GM12874 (cell line): ENCODE measurements at regions not wholly inside any gene's neighbourhood (a gene's known extent, or its start where the extent isn't known, plus 50 kb on each side); places are given as distances from the start of the nearest gene placed in this dataset.

ENCODE experiments used
- TF ChIP-seq, protein P1 (sequence below): IDR thresholded peaks from 2 replicates; pipeline ENCODE4 v1.5.1; 2011; ENCODE audit warnings: low read depth, mild to moderate bottlenecking, control low read depth, low read length, moderate library complexity; ENCODE audit not compliant: insufficient read depth

DNA sequence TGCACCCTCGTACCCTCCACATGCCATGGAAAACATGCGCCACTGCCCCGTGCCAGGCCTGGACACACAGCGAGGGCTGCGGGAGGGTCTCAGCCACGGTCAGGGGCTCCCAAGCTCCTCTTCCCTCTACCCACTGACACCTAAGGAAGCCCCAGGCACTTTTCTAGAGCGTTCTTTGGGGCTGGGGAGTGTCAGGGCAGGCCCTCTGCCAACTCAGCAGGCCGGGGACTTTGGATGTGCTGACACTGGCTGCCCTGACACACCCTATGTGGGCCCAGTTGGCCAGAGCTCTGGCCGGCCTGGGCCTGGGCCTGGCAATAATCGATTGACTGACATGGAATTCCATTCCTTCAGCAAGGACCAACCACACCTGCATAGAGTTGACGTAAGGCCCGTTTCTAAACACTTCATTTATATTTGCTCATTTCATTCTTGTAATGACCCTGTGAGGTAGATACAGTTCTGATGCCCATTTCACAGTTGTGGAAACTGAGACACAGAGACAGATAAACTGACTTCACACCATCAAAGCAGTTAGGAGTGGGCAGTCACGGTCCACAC lies 70.5 kb downstream of the ZFP36L2 start:
- TF ChIP-seq, protein P1, sequence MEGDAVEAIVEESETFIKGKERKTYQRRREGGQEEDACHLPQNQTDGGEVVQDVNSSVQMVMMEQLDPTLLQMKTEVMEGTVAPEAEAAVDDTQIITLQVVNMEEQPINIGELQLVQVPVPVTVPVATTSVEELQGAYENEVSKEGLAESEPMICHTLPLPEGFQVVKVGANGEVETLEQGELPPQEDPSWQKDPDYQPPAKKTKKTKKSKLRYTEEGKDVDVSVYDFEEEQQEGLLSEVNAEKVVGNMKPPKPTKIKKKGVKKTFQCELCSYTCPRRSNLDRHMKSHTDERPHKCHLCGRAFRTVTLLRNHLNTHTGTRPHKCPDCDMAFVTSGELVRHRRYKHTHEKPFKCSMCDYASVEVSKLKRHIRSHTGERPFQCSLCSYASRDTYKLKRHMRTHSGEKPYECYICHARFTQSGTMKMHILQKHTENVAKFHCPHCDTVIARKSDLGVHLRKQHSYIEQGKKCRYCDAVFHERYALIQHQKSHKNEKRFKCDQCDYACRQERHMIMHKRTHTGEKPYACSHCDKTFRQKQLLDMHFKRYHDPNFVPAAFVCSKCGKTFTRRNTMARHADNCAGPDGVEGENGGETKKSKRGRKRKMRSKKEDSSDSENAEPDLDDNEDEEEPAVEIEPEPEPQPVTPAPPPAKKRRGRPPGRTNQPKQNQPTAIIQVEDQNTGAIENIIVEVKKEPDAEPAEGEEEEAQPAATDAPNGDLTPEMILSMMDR = no peak

GRCh38 chr2:43154685-43155084 lies 71.7 kb downstream of the ZFP36L2 start:
- TF ChIP-seq, protein P1 = no peak

GRCh38 chr2:43152741-43153647 lies 73.4 kb downstream of the ZFP36L2 start:
- TF ChIP-seq, protein P1 = no peak

DNA sequence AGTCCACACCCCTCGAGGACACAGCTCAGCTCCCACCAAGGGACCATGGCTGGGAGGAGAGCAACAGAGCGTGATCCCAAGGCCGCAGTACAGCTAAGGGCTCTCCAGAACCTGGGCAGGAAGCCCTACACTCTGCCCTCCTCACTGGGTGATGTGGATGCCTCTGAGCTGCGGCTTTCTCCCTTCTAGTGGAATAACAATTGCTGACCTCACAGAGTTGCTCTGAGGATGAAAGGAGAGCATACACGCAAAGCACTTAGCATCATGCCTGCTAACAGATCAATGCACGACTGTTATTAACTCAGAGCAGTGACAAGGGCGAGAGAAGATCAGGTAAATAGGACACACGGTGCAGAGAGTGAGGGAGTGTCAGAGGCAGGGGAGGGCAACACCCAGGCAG lies 74.2 kb downstream of the ZFP36L2 start:
- TF ChIP-seq, protein P1 = no peak

- TF ChIP-seq, protein P1 = no peak
These were observed 76.8 kb downstream of the ZFP36L2 start for GRCh38 chr2:43149482-43150107.

- TF ChIP-seq, protein P1 = no peak
These were observed 80.3 kb downstream of the ZFP36L2 start for GRCh38 chr2:43146083-43146482.

DNA sequence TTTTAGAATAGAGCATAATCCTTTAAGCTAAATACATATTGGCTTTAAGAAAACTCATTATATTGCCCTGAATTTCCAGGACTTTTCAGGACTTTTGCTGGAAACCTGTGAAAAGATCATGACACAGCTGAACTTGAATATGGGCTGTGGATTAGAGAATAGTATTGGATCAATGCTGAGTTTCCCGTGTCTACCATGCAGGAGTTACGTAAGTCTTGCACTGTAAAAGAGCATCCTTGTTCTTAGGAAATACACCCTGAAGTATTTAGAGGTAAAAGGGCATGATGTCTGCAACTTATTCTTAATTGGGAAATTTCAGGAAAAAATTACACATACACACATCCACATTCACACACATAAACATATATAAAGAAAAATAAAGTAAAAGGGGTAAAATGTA lies 82.1 kb downstream of the ZFP36L2 start:
- TF ChIP-seq, protein P1 = no peak
